HG02938 (cell line): ENCODE measurements at regions not wholly inside any gene's neighbourhood (a gene's known extent, or its start where the extent isn't known, plus 50 kb on each side); places are given as distances from the start of the nearest gene placed in this dataset.
"Not testable (repeated sequence)": the region's sequence is repeated elsewhere in the genome, so short reads cannot be mapped to it uniquely, and the experiment has no call there.

ENCODE experiments used
- ATAC-seq: cut with Tn5 transposase; IDR thresholded peaks from one replicate; pipeline ENCODE4 v1.9.1; 2021; ENCODE audit warnings: mild to moderate bottlenecking, moderate library complexity; ENCODE audit not compliant: unreplicated experiment

- no peak for ATAC-seq
These were observed 386.6 kb upstream of the SLC35B3 start for GRCh38 chr6:8821981-8822381.

GRCh38 chr6:8820313-8820712, 385.0 kb upstream of the SLC35B3 start:
- no peak for ATAC-seq

GRCh38 chr6:8819446-8819845, 384.1 kb upstream of the SLC35B3 start:
- ATAC-seq, result no peak

- no peak for ATAC-seq
These were observed 379.2 kb upstream of the SLC35B3 start for GRCh38 chr6:8814440-8815000.

GRCh38 chr6:8810325-8810724, 375.0 kb upstream of the SLC35B3 start:
- ATAC-seq, result no peak

GRCh38 chr6:8809662-8810061, 374.3 kb upstream of the SLC35B3 start:
- no peak for ATAC-seq

- ATAC-seq, result no peak
These were observed 367.9 kb upstream of the SLC35B3 start for GRCh38 chr6:8803181-8803760.

GRCh38 chr6:8802397-8802796, 367.1 kb upstream of the SLC35B3 start:
- ATAC-seq, result not testable (repeated sequence)

GRCh38 chr6:8794420-8794819, 359.1 kb upstream of the SLC35B3 start:
- ATAC-seq, result no peak

- ATAC-seq, result no peak
These were observed 354.5 kb upstream of the SLC35B3 start for GRCh38 chr6:8789878-8790277.

- no peak for ATAC-seq
These were observed 349.9 kb upstream of the SLC35B3 start for GRCh38 chr6:8785223-8785622.

GRCh38 chr6:8783191-8783590, 347.8 kb upstream of the SLC35B3 start:
- no peak for ATAC-seq

- no peak for ATAC-seq
These were observed 345.3 kb upstream of the SLC35B3 start for GRCh38 chr6:8780653-8781052.

- no peak for ATAC-seq
These were observed 329.4 kb upstream of the SLC35B3 start for GRCh38 chr6:8764733-8765132.

- ATAC-seq, result no peak
These were observed 325.6 kb upstream of the SLC35B3 start for GRCh38 chr6:8760951-8761350.

GRCh38 chr6:8758412-8758811, 323.1 kb upstream of the SLC35B3 start:
- no peak for ATAC-seq

GRCh38 chr6:8750627-8751026, 315.3 kb upstream of the SLC35B3 start:
- no peak for ATAC-seq

GRCh38 chr6:8749465-8749864, 314.1 kb upstream of the SLC35B3 start:
- ATAC-seq, result no peak

GRCh38 chr6:8743170-8743745, 307.9 kb upstream of the SLC35B3 start:
- ATAC-seq, result peak; percentile 84

- no peak for ATAC-seq
These were observed 304.1 kb upstream of the SLC35B3 start for GRCh38 chr6:8739454-8739853.

- ATAC-seq, result no peak
These were observed 303.6 kb upstream of the SLC35B3 start for GRCh38 chr6:8738951-8739350.

GRCh38 chr6:8736156-8736895, 301.0 kb upstream of the SLC35B3 start:
- no peak for ATAC-seq
